ENCODE measurements at regions not wholly inside any gene's neighbourhood (a gene's known extent, or its start where the extent isn't known, plus 50 kb on each side); places are given as distances from the start of the nearest gene placed in this dataset.
"Not testable (repeated sequence)": the region's sequence is repeated elsewhere in the genome, so short reads cannot be mapped to it uniquely, and the experiment has no call there.

DNA sequence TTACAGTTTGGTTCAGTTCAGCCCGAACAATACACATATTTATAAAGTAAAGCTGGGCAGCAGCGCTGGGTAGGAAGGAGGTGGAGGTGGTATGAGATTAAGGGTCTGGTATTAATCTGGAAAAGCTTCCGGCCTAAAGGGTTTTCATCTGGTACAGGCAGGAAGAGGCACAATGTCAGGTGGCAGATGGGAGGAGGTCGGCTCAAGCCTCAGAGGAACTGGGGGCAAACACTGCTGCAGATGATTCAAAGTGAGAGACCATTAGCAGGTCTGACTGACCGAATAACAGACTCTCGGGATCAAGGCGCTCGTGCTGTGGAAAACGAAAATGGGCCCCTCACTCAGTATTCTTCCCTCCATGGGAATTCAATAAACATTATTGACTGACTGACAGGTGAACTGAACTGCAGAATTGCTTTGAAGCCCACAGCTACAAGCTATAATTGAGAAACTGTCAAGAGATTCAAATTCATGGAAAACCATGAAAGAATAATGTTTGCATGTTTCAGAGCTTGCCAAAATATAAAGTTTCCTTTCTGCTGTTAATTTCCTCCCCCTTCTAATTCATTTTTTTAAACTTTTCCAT lies 75.3 kb downstream of the TMEM167A start:
- Histone ChIP-seq H3K9me3 (no peaks in the 10 kb centered on the region), H3K36me3 (no peaks in the 10 kb centered on the region), H3K27me3 (no peaks in the 10 kb centered on the region), H3K4me3 (no peak overlapping the region)
- no peak for DNase-seq

DNA sequence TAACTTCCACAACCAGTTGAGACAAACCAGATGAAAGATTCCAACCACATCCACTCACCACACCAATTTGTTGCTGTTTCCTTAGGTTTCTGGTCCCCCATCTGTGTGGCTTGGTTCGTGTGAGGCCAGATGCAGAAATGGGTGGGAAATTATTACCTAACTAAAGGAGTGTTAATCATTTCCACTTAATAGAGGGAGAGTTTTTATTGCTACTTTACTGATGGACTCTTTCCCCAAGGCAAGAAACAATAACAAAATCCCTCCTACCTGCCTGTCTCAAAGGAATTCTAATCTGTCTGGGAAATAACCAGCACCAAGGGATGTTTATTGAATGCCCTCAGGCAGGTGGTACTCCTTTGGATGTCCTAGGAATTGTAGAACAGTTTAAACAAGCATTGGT lies 76.3 kb downstream of the TMEM167A start:
- no peak for DNase-seq
- Histone ChIP-seq H3K4me3 (no peak overlapping the region), H3K36me3 (no peaks in the 10 kb centered on the region), H3K27me3 (no peaks in the 10 kb centered on the region), H3K9me3 (no peaks in the 10 kb centered on the region)

DNA sequence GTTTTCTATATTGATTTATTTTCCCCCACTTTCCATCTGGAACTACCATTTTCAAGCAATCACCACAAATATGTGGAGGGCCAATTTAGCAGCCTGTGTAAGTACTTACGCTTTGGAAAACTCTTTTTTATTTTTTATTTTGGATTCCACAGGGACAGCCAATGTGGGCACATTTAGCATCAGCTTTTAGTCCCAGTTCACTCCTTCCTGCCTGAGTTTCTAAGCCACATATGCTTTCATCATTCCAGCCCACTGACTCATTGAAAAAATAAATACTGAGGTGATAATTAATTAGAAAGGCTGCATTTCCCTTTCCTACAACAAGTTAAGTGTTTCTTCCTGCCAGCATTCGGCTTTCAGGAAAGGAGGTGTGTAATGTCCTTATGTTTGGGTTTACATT lies 76.8 kb downstream of the TMEM167A start:
- Histone ChIP-seq H3K4me3 (no peak overlapping the region), H3K27me3 (no peaks in the 10 kb centered on the region), H3K36me3 (no peaks in the 10 kb centered on the region), H3K9me3 (no peaks in the 10 kb centered on the region)
- no peak for DNase-seq

DNA sequence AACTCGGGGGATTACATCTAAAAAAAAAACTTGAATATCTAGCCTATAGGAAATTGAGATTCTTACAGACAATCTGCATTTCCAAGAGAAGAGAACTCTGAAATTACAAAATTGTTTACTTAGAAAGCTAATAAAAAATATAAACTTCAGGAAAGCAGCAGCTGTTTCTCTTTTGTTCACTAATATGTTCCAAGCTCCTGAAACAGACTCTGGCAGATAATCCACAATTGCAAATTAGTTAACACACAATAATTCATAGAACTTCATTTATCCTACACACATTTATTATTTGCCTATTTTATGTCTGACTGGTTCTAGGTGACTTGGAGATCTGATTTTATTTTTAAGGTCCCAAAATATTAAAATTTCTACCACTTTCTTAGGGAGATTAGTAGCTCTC lies 83.8 kb downstream of the TMEM167A start:
- DNase-seq, result no peak
- Histone ChIP-seq H3K36me3 (no peaks in the 10 kb centered on the region), H3K4me3 (no peak overlapping the region), H3K27me3 (no peaks in the 10 kb centered on the region), H3K9me3 (no peaks in the 10 kb centered on the region)

DNA sequence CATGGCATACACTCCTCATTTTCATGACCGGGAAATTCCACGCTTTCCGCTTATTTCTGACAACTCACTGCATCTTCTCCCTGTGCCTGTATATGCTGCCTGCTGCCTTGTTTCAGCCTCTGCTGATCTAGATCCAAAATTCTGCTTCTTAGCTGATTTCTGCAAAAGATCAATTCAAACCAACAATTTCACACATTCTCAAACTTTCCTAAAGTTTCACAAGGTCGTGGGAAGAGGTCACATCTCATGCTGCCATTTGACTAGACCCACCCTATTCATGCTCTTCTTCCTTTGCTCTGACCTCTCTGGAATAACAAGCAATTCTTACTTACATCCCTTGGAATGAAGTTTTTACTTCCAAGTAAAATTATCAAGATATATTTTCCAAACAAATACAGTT lies 84.5 kb downstream of the TMEM167A start:
- Histone ChIP-seq H3K9me3 (no peaks in the 10 kb centered on the region), H3K27me3 (no peaks in the 10 kb centered on the region), H3K4me3 (no peak overlapping the region), H3K36me3 (no peaks in the 10 kb centered on the region)
- no peak for DNase-seq

DNA sequence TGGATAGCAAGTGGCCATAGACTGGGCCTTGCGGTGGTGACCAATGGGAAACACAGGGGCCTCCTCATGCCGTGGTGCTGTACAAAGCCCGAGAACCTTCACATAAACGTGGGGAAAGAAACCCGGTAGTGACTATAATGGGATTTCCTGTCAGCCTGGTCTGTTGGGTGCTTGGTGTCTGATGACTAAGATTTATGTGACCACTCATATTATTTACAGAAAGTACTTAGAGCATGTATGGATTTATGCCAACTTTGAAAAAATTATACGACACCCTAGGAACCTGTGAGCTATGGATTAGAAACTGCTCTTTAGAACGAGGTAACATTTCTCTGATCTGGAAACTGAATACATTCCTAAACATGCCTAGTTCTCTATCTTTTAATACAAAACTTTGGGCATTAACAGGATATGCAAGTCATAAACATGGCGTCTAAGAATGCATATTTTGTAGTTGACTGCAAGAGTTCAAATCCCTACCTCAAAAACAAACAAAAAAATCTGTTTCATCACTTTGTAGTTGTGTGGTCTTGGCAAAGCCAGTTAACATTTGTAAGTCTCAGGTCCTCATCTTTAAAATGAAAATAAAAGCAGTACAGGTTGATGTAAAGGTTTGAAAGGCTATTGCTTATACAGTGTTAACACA lies 85.4 kb downstream of the TMEM167A start:
- H3K36me3 ChIP-seq, result no peaks in the 10 kb centered on the region
- H3K27me3 ChIP-seq, result no peaks in the 10 kb centered on the region
- no peaks in the 10 kb centered on the region for H3K9me3 ChIP-seq
- H3K4me3 ChIP-seq, result no peak overlapping the region
- no peak for DNase-seq

DNA sequence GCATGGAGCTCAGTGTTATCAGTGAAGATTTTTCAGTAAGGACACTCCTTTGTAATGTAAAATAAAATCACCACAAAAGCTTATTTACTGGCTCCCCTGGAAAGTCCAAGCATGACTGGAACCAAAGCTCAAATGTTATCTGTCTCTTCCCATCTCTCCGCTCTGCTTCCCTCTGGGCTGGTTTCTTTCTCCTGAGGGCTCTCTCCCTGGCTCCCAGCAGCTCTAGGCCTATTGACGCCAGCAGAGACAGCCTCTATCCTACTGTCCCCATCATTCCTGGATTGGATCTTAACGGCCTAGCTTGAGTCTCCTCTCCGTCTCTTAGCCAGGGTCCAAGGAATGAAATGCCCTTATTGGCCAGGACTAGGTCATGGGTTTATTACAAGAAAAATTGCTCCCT lies 86.1 kb downstream of the TMEM167A start:
- Histone ChIP-seq H3K27me3 (no peaks in the 10 kb centered on the region), H3K9me3 (no peaks in the 10 kb centered on the region), H3K36me3 (no peaks in the 10 kb centered on the region), H3K4me3 (no peak overlapping the region)
- no peak for DNase-seq

DNA sequence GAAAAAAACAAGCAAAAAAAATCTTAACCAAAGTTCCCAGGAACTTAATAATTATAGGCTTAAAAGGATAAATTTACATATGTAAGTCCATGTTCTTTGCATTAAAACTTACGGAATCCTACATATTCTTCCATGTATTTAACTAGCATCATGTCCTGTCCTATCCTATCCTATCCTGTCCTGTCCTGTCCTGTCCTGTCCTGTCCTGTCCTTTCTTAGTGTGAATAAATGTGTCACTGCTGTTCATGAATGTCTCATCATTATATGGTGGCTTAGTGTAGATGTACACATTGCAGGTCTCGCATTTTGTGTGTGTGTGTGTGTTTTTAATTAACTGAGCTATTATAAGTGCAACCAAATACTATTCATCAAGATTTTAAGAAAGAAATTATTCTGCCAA lies 90.0 kb downstream of the TMEM167A start:
- Histone ChIP-seq H3K4me3 (no peak overlapping the region), H3K36me3 (no peaks in the 10 kb centered on the region), H3K27me3 (no peaks in the 10 kb centered on the region), H3K9me3 (no peaks in the 10 kb centered on the region)
- DNase-seq, result no peak

DNA sequence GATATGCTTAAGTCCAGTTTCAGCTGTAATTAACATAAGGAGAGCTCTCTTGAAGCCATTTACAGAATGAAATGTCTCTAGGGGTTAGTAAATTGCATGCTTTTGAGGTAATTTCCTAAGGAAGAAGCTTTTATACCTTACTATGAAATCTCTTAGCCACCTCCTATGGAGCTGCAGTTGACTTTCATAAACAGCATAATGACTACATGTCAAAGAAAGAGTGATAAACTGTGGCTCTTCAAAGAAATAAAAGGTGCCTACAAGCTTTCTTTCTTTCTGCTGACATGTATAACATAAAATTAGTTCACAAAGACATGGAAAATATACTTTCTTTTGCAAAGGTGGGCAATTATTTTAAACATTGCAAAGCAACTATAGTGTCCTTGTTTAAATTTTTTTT lies 90.8 kb downstream of the TMEM167A start:
- H3K36me3 ChIP-seq, result no peaks in the 10 kb centered on the region
- no peak overlapping the region for H3K4me3 ChIP-seq
- DNase-seq, result no peak
- H3K27me3 ChIP-seq, result no peaks in the 10 kb centered on the region
- no peaks in the 10 kb centered on the region for H3K9me3 ChIP-seq

DNA sequence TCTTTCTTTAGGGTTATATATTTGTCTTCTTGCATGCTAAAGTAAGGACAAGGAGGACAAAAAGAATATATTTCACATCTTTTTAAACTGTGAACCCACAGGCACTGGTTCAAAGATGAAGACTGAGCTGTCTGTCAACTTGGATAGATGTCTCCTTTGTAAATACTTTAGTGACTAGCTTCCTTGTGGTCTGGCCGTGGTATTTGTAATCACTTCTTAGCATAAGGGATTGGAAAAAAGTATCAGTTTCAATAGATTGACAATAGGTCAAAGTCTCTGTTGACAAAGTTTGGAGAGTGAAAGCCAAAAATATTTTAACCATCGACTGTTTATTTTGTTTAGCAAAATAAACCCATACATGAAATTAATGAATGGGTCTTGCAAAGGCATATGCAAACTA lies 91.4 kb downstream of the TMEM167A start:
- H3K9me3 ChIP-seq, result no peaks in the 10 kb centered on the region
- H3K27me3 ChIP-seq, result no peaks in the 10 kb centered on the region
- H3K36me3 ChIP-seq, result no peaks in the 10 kb centered on the region
- H3K4me3 ChIP-seq, result no peak overlapping the region
- no peak for DNase-seq

DNA sequence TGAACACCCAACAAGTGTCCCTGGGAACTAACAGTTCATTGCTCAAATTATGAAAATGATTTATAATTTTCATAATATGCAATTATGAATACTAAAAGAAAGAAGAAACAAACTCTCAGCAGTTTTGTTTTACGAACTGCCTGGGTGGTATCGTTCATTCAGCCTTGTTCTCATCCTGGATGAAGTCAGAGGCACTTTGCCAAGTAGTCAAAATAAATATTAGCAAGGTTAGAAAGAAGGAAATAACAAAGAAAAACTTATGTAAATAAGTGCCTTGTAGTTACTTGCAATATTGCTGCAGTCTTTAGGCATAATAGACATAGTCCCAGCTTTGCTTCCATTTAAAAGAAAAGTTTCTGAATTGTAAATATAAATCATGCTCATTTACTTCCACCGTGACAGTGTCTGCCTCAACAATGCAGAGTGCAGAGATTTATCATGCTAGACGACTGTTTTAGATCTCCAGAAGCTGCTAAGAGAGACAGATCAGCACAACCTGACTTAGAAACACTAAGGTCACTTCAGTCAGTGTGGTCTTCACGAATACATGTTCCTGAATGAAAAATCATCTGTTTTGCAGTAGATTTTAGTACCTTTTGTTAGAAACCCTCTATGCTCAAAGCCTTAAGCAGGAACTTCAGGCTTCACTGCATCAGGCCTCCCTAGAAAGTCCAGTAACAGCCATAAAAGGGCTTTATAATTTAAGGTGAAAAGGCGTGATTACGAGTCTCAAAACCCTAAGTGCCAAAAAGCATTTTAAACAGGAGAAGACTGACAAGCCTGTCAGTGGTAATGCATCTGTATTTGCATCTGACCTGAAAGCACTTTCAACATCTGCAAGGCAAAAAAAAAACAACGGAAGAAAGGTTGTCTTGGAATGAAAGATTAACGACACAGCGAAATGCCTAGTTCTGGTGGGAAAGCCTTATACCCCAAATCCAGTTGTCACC lies 92.1 kb downstream of the TMEM167A start:
- H3K4me3 ChIP-seq, result no peak overlapping the region
- H3K36me3 ChIP-seq, result no peaks in the 10 kb centered on the region
- H3K9me3 ChIP-seq, result no peaks in the 10 kb centered on the region
- DNase-seq, result no peak
- no peaks in the 10 kb centered on the region for H3K27me3 ChIP-seq

DNA sequence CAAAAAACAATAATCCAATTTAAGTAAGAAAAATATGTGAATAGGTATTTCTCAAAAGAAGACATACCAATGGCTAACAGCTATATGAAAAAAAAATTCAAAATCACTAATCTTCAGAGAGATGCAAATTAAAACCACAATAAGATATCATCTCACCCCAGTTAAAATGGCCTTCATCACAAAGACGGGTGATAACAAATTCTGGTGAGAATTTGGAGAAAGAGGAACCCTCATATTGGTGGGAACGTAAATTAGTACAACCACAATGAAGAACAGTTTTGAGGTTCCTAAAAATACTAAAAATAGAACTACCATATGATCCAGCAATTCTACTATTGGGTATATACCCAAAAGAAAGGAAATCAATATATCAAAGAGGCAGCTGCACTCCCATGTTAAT lies 94.3 kb downstream of the TMEM167A start:
- Histone ChIP-seq H3K36me3 (no peaks in the 10 kb centered on the region), H3K4me3 (no peak overlapping the region), H3K27me3 (no peaks in the 10 kb centered on the region), H3K9me3 (no peaks in the 10 kb centered on the region)
- no peak for DNase-seq

DNA sequence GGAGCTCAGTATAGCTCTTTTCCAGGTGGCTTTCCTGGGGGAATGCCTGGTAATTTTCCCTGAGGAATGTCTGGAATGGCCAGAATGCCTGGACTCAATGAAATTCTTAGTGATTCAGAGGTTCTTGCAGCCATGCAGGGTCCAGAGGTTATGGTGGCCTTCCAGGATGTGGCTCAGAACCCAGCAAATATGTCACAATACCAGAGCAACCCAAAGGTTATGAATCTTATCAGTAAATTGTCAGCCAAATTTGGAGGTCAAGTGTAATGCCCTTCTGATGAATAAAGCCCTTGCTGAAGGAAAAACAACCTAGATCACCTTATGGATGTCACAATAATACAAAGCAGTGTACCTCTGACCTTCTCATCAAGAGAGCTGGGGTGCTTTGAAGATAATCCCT lies 100.3 kb downstream of the TMEM167A start:
- H3K9me3 ChIP-seq, H3K4me3 ChIP-seq, H3K27me3 ChIP-seq, DNase-seq, H3K36me3 ChIP-seq: not testable (repeated sequence)

DNA sequence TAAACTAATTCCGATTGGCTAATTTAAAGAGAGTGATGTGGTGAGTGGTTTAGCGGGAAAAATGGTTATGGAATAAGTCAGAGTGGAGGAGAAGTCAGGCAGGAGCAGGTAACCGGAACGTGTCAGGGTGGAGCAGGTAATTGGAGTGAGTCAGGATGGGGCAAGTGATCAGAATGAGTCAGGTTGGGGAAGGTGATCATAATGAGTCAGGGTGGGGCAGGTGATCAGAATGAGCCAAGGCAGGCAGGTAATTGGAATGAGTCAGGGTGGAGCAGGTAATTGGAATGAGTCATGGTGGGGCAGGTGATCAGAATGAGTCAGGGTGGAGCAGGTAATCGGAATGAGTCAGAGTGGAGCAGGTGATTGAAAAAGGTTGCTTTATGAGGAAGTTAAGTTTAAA lies 101.4 kb downstream of the TMEM167A start:
- H3K4me3 ChIP-seq, result no peak overlapping the region

DNA sequence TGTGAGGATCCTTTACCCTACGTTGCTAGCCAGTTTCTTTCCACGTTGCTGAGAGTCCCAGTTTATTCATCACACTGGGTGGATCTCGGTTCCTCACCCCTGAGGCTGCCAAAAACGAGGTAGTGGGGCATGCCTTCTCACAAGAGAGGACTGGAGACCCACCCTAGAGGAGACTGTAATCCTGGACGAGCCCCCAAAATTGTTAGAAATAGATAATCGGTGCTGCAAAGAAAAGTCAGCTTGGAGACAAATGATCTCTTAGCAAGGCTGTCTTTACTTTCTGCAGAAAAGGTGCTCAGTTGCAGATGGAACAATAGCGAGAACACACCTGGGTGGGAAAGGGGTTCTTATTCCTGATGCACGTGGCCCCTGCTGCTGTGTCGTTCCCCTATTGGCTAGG lies 101.8 kb downstream of the TMEM167A start:
- H3K36me3 ChIP-seq, result no peaks in the 10 kb centered on the region
- no peak overlapping the region for H3K4me3 ChIP-seq
- peaks cover 4% of the 10 kb centered on the region for H3K9me3 ChIP-seq
- DNase-seq, result no peak
- no peaks in the 10 kb centered on the region for H3K27me3 ChIP-seq

More for the DNA sequence above, 101.4 kb downstream of the TMEM167A start:
- Histone ChIP-seq H3K27me3 (no peaks in the 10 kb centered on the region), H3K36me3 (no peaks in the 10 kb centered on the region), H3K9me3 (peaks cover 4% of the 10 kb centered on the region)
- DNase-seq, result no peak

DNA sequence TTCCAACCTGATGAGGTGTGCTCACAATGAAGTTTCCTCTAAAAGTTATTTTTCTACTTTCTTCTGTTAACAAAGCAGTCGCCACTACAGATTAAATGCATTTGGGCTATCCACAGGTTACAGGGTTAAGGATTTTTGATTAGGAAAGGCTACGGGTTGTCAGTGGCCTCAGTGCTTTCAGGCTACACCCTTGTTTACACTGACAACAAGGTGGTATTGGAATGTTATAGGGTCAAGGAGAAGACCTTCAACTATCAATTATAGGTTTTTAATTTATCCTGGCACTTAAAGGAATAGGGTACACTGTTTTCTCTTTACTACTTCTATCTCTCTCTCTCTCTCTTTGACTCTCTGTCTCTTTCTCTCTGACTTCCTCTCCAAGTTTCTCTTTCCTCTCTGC lies 102.8 kb downstream of the TMEM167A start:
- H3K27me3 ChIP-seq, H3K36me3 ChIP-seq, H3K4me3 ChIP-seq, H3K9me3 ChIP-seq, DNase-seq: not testable (repeated sequence)

DNA sequence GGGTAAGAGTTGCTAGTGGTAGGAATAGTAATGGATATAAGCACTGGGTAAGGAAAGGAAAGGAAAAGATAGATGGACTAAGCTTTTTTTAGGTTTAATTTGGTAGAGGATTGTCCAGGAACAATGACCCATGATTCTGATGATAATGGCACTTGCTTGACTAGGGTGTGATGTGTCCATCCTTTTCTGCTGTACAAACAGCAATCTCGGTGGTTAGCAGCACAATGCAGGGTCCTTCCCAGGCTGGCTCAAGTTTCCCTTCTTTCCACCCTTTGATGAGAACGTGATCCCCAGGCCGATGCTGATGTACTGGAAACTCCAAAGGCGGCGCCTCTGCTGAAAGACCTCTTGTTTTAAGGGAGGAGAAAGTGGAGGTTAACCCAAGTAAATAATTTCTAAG lies 105.3 kb downstream of the TMEM167A start:
- H3K9me3 ChIP-seq, result peaks cover 4% of the 10 kb centered on the region
- no peak for DNase-seq
- no peaks in the 10 kb centered on the region for H3K36me3 ChIP-seq
- no peaks in the 10 kb centered on the region for H3K27me3 ChIP-seq
- H3K4me3 ChIP-seq, result no peak overlapping the region

All from MG63 (cell line).